B cell (primary cell): ENCODE measurements at regions not wholly inside any gene's neighbourhood (a gene's known extent, or its start where the extent isn't known, plus 50 kb on each side); places are given as distances from the start of the nearest gene placed in this dataset.

Source experiments
- CTCF ChIP-seq: fragments of 200-600 bp; IDR thresholded peaks from one replicate; pipeline ENCODE4 v1.8.0; 2022; ENCODE audit warnings: antibody characterized with exemption, mild to moderate bottlenecking
- EZH2 ChIP-seq: IDR thresholded peaks from 2 replicates; pipeline ENCODE4 v1.6.1; 2012; ENCODE audit warnings: borderline replicate concordance, low read depth, mild to moderate bottlenecking, moderate library complexity, low read length; ENCODE audit not compliant: insufficient read depth, poor library complexity, severe bottlenecking

- no peak for TF ChIP-seq CTCF
- TF ChIP-seq EZH2 = no peak
Observed at GRCh38 chrX:69314436-69315348, 149.4 kb upstream of the PJA1 start.
